Heart left ventricle (tissue), 16 donors: ENCODE measurements at regions not wholly inside any gene's neighbourhood (a gene's known extent, or its start where the extent isn't known, plus 50 kb on each side); places are given as distances from the start of the nearest gene placed in this dataset.

ENCODE experiments used
- ATAC-seq, 4 donors: fragments of 200-7000 bp; cut with Tn5 transposase; one replicate each; pipeline ENCODE4 v1.9.1; 2020 to 2022; ENCODE audit warnings: moderate library complexity in 4 of 4, mild to moderate bottlenecking in 3 of 4, moderate number of reproducible peaks in 1 of 4
- DNase-seq, 5 donors: peaks; one replicate each; pipeline ENCODE4 v3.0.0-alpha.2; 2020
- H3K27ac ChIP-seq, 12 donors: fragments of 200-600 bp; sonication (generic) in 4 of 12; one replicate each; pipeline versions ENCODE4 v1.5.0 to v1.8.0; 2016 to 2022; ENCODE audit warnings: mild to moderate bottlenecking in 2 of 12
- H3K27me3 ChIP-seq, 9 donors: fragments of 200-600 bp; sonication (generic) in 2 of 9; one replicate each; pipeline versions ENCODE4 v1.5.1 to v1.8.0; 2016 to 2022; ENCODE audit warnings: mild to moderate bottlenecking in 3 of 9
- H3K36me3 ChIP-seq, 9 donors: fragments of 200-600 bp; sonication (generic) in 2 of 9; one replicate each; pipeline versions ENCODE4 v1.5.0 to v1.8.0; 2018 to 2022; ENCODE audit warnings: mild to moderate bottlenecking in 2 of 9
- H3K4me1 ChIP-seq, 12 donors: fragments of 200-600 bp; sonication (generic) in 4 of 12; one replicate each; pipeline versions ENCODE4 v1.5.0 to v1.8.0; 2016 to 2022; ENCODE audit warnings: mild to moderate bottlenecking in 3 of 12
- H3K4me3 ChIP-seq, 12 donors: fragments of 200-600 bp; sonication (generic) in 4 of 12; one replicate each; pipeline versions ENCODE4 v1.5.0 to v1.8.0; 2017 to 2022; ENCODE audit warnings: mild to moderate bottlenecking in 9 of 12, moderate library complexity in 4 of 12
- H3K9me3 ChIP-seq, 12 donors: fragments of 200-600 bp; sonication (generic) in 4 of 12; one replicate each; pipeline versions ENCODE4 v1.5.0 to v1.8.0; 2016 to 2022; ENCODE audit warnings: mild to moderate bottlenecking in 1 of 12
- CTCF ChIP-seq, 12 donors: fragments of 200-600 bp; sonication (generic) in 4 of 12; IDR thresholded peaks; one replicate each; pipeline versions ENCODE4 v1.5.0 to v1.8.0; 2018 to 2022; ENCODE audit warnings: antibody characterized with exemption in 12 of 12, mild to moderate bottlenecking in 5 of 12
- POLR2A ChIP-seq, 2 donors: fragments of 450-650 bp; IDR thresholded peaks; one replicate each; pipeline ENCODE4 v1.6.1; 2017; ENCODE audit warnings: antibody characterized with exemption in 2 of 2, mild to moderate bottlenecking in 2 of 2, moderate library complexity in 2 of 2
- WGBS, 4 donors: extraction: QIAGEN DNeasy Blood & Tissue Kit in 2 of 4; methylation state at CpG; one replicate each; pipeline versions ENCODE4 v1.1.5 to v1.1.7; 2013 to 2018; 5-methylcytosine and 5-hydroxymethylcytosine counted together
- intact Hi-C, 10 donors: fragments of 100-400 bp; cut with DNase I; formaldehyde crosslinking; loops; one replicate each; pipeline versions ENCODE4 v1.11.1 to v1.14.2; 2022
- donor health status: ischemic (EF 13 %, LVEDD 7.1; RV severe dilation, severe dysfunction).
- donor health status: healthy with polysubstance abuse.
- donor health status: DM: no; HTN: yes; CAD: no.
- donor health status: DM: no; HTN: no; CAD: no.
- donor health status: ischemic (EF 25% LVEDD 6.9; RV normal size, moderate dysfunction).
- donor health status: ischemic (EF 25% LVEDD 5.7; RV mildly dilated, moderate dysfunction).
- donor health status: healthy.
- donor health status: DM: yes; HTN: yes; CAD: no.
- donor health status: ischemic (EF 35%, LVEDD 5.7; RV mildly dilated, moderate dysfunction).
- donor health status: nonischemic (EF 11% LVEDD 7.7; RV severe dilation, severe dysfunction).
- donor health status: DM: yes; HTN: yes; CAD: no.
- donor health status: PGD.
- donor health status: ischemic (EF 29% LVEDD 5.4; RV normal size, mild dysfunction).
- donor health status: nonischemic (EF 23%, LVEDD 6.1; RV moderate dilation, normal function).

GRCh38 chr13:28581451-28581850 lies 77.5 kb upstream of the POMP start:
- Histone ChIP-seq H3K9me3 (no peaks in the 10 kb centered on the region), H3K27ac (no peak overlapping the region), H3K36me3 (no peaks in the 10 kb centered on the region), H3K27me3 (peaks cover 0 to 5% (median 0%) of the 10 kb centered on the region in 9 donors), H3K4me3 (no peak overlapping the region), H3K4me1 (peaks cover 0 to 18% (median 0%) of the 10 kb centered on the region in 12 donors)
- 94 to 97% (median 95%) methylated on average over 2 of the region's 2 CpGs for WGBS, 4 donors
- DNase-seq (no peak), ATAC-seq (no peak)
- intact Hi-C loops, result no loop called here
- TF ChIP-seq POLR2A (IDR thresholded peaks at IDR 0.05) (no peak), CTCF (IDR thresholded peaks at IDR 0.05) (no peak)

- intact Hi-C loops, result no loop called here
- WGBS, 4 donors, result 84 to 88% (median 86%) methylated on average over 5 of the region's 5 CpGs
- DNase-seq (no peak), ATAC-seq (no peak)
- Histone ChIP-seq H3K4me1 (peaks cover 0 to 14% (median 0%) of the 10 kb centered on the region in 12 donors), H3K27ac (no peak overlapping the region), H3K27me3 (peaks cover 0 to 5% (median 0%) of the 10 kb centered on the region in 9 donors), H3K36me3 (no peaks in the 10 kb centered on the region), H3K4me3 (no peak overlapping the region), H3K9me3 (no peaks in the 10 kb centered on the region)
- TF ChIP-seq CTCF (IDR thresholded peaks at IDR 0.05) (no peak), POLR2A (IDR thresholded peaks at IDR 0.05) (no peak)
These were observed 79.2 kb upstream of the POMP start for GRCh38 chr13:28579736-28580135.

DNA sequence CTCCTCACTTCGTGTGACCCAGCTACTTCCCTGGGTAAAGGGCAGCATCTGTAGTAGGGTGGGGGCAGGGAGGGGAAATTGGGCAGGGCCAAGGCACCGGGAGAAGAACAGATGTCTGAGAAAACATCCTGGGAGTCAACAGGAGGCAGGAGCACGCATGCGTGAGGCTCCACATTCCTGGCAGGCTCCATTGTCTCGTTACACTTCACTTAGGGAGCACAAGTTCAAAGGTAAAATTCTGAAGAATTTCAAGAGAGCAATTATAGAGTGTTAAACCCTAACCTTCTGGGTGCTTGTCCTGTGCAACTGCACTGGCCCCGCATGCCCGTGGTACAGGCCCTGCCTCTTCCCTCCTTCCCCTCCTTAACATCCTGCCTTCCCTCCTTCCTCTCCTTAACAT lies 79.6 kb upstream of the POMP start:
- H3K27me3 ChIP-seq, result peaks cover 0 to 5% (median 0%) of the 10 kb centered on the region in 9 donors
- H3K9me3 ChIP-seq, result no peaks in the 10 kb centered on the region
- no peaks in the 10 kb centered on the region for H3K36me3 ChIP-seq
- peaks cover 0 to 18% (median 0%) of the 10 kb centered on the region in 12 donors for H3K4me1 ChIP-seq
- no peak overlapping the region for H3K27ac ChIP-seq
- no peak overlapping the region for H3K4me3 ChIP-seq
- intact Hi-C loops, result no loop called here
- DNase-seq, result no peak
- ATAC-seq, result no peak
- 48 to 61% (median 57%) methylated on average over 7 of the region's 7 CpGs for WGBS, 4 donors
- TF ChIP-seq CTCF (IDR thresholded peaks at IDR 0.05), result no peak
- no peak for TF ChIP-seq POLR2A (IDR thresholded peaks at IDR 0.05)

DNA sequence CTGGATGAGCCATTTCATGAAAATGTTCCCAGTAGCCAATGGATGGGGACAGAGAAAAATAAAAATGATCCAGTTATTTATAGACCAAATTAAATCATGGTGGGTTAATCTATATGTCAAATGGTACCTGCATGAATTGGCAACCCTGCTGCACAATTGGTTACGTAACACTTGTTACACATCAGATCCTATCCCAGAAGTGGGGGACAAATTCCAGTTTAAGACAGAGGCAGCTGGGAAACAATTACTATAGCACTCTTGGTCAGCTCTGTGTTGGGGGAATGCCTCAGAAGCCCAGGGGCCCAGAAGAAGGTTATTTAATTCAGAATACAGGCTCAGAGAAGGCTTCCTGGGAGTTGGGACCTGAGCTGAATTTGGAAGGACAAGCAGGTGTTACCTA lies 81.1 kb upstream of the FLT1 start:
- Histone ChIP-seq H3K36me3 (no peaks in the 10 kb centered on the region), H3K9me3 (no peaks in the 10 kb centered on the region), H3K27me3 (no peaks in the 10 kb centered on the region), H3K4me1 (peaks cover 0 to 15% (median 0%) of the 10 kb centered on the region in 12 donors), H3K4me3 (no peak overlapping the region), H3K27ac (no peak overlapping the region)
- 88 to 100% (median 97%) methylated on average over 1 of the region's 1 CpG for WGBS, 4 donors
- no peak for ATAC-seq
- DNase-seq, result no peak
- TF ChIP-seq POLR2A (IDR thresholded peaks at IDR 0.05) (no peak), CTCF (IDR thresholded peaks at IDR 0.05) (no peak)
- intact Hi-C loops, result no loop called here
